Activated naive CD8-positive, alpha-beta T cell treated with anti-CD3 and anti-CD28 coated beads, Interleukin-2, amount 50 U/mL, for 24 hours (primary cell): ENCODE measurements at regions not wholly inside any gene's neighbourhood (a gene's known extent, or its start where the extent isn't known, plus 50 kb on each side); places are given as distances from the start of the nearest gene placed in this dataset.

ENCODE experiments used
- ATAC-seq: fragments of 150-1000 bp; cut with Tn5 transposase; one replicate; pipeline ENCODE4 v1.10.0; 2021
- DNase-seq: peaks from one replicate; pipeline ENCODE4 v3.0.0; 2021
- H3K27ac Mint-ChIP-seq: one replicate; pipeline ENCODE4 v1.8.0; 2021; ENCODE audit warnings: mild to moderate bottlenecking, mixed read lengths
- H3K27me3 Mint-ChIP-seq: one replicate; pipeline ENCODE4 v1.8.0; 2021; ENCODE audit warnings: mixed read lengths
- H3K36me3 Mint-ChIP-seq: one replicate; pipeline ENCODE4 v1.8.0; 2021; ENCODE audit warnings: low read depth, mixed read lengths
- H3K4me1 Mint-ChIP-seq: one replicate; pipeline ENCODE4 v1.8.0; 2021; ENCODE audit warnings: mixed read lengths
- H3K4me3 Mint-ChIP-seq: one replicate; pipeline ENCODE4 v1.8.0; 2021; ENCODE audit warnings: mild to moderate bottlenecking, moderate library complexity, mixed read lengths
- H3K9me3 Mint-ChIP-seq: one replicate; pipeline ENCODE4 v1.8.0; 2021; ENCODE audit warnings: mixed read lengths

DNA sequence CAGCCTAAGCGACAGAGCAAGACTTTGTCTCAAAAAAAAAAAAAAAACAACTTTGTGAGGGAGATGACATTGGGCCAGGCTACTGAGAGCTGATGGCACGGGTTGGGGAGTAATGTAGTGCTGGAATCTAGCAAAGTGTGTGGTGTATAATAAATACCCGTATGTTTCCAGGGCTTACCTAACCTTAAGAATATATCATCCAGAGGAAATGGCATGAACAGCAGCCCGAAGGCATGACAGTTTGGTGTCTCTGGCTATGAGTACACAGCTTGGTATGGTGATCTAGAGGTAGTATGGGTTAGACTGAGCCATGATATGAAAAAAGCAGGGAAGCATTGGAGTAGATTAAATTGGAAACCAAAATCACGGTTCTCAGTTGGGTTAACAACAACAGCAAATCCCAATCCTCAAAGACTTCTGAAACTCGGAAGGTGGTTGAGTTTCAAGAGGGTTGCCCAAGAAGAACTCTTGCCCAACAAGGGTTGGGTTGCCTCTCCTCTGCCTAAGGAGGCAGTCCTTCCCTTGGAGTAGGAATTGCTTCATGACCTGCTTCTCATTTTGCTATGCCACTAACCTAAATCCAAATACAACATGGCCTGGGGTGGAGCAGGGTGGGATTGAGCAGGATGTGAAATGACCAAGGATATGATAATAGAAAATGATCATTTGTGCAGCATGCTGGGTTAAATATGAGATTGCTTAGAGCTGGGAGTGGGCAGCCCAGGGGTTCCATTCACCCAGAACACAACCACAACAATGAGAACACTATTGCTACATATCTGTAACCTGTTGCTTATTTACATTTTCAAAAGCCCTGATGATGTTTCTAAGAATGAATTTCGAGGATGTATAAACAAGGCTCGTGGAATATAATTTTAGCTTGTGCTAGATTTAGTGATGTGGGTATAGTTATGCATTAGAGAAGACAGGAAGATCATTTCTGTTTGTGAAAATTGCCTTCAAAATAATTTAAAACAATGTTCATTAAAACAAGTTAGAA, 64.6 kb upstream of the ZFR start:
- DNase-seq (no peak), ATAC-seq (no peak)
- H3K4me1 Mint-ChIP-seq: peaks cover 8% of the 10 kb centered on the region
- no peak overlapping the region for H3K27ac Mint-ChIP-seq
- H3K9me3 Mint-ChIP-seq: no peaks in the 10 kb centered on the region
- H3K4me3 Mint-ChIP-seq: no peak overlapping the region
- H3K27me3 Mint-ChIP-seq: peaks cover 13% of the 10 kb centered on the region
- H3K36me3 Mint-ChIP-seq: no peaks in the 10 kb centered on the region

DNA sequence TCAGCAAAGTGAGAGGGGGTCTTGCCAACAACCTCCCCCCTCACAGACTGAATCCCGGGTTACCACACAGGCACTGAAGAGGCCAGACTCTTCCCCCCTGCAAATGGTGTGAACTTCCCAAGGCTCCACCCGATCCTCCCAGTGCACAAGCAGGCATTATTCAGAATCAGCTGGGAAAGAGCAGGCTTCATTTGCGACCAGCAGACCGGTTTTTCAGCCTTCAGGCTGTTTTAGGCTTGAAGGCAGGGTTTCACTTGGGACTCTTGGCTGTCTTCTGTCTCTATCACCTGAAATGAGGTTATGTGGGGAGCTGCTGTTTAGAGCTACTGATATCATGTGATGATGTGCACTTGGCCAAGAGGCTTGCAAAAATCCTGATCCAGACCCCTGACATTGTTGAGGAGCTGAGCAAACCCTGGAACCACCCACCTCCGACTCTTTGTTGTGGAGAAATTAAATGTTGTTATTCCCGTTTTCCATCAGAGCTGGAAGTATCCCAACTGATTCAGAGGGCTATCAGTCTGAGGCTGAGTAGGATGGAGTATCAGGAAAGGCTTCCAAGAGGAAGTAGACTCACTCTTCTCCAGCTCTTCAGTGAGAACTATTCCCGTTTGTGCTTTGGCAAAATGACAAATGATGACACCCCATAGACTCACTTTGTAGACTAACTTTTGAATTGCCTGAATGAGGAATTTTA, 63.3 kb upstream of the ZFR start:
- H3K9me3 Mint-ChIP-seq: no peaks in the 10 kb centered on the region
- no peak overlapping the region for H3K4me3 Mint-ChIP-seq
- H3K36me3 Mint-ChIP-seq: no peaks in the 10 kb centered on the region
- no peak overlapping the region for H3K27ac Mint-ChIP-seq
- no peak for ATAC-seq
- DNase-seq: no peak
- H3K4me1 Mint-ChIP-seq: peaks cover 8% of the 10 kb centered on the region
- peaks cover 15% of the 10 kb centered on the region for H3K27me3 Mint-ChIP-seq

DNA sequence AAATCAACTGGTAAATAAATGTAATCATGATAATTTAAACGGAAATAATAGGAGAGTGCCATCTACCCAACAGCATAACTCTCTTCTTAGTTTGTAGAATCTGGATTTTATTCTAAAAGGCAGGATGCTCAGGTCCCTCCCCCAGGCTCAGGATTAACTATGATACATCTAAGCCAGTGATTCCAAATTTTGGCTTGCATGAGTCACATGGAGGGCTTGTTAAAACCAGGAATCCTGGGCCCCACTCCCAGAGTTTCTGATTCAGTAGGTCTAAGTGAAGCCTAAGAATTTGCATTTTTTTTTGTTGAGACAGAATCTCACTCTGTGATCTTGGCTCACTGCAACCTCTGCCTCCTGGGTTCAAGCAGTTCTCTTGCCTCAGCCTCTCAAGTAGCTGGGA, 62.3 kb upstream of the ZFR start:
- Mint-ChIP-seq H3K9me3 (no peaks in the 10 kb centered on the region), H3K27me3 (peaks cover 15% of the 10 kb centered on the region), H3K4me1 (peaks cover 8% of the 10 kb centered on the region), H3K27ac (no peak overlapping the region), H3K4me3 (no peak overlapping the region), H3K36me3 (no peaks in the 10 kb centered on the region)
- DNase-seq (no peak), ATAC-seq (no peak)

DNA sequence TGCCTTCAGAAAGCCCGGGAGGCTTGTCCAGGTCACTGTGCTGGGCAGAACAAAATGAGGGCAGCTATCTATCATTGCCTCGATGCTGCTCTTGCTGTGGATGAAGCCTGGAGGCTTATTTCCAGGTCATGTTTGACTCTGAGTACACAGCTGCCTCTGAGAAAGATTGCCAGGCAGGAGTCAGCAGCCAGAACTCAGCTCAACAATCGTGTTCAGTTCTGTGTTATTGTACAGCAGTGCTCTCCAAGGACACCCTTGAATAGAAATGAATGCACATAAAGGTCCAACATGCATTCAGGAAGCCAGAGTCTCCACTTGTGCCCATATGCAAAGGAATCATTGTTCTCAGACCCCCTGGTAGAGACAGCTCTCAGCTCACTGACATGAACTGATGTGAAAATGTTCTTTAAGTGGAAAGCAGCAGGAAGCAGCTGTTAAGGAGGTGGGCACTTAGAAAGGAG, 61.7 kb upstream of the ZFR start:
- Mint-ChIP-seq H3K4me3 (no peak overlapping the region), H3K27ac (no peak overlapping the region), H3K9me3 (no peaks in the 10 kb centered on the region), H3K36me3 (no peaks in the 10 kb centered on the region), H3K27me3 (peaks cover 15% of the 10 kb centered on the region), H3K4me1 (peaks cover 8% of the 10 kb centered on the region)
- DNase-seq (no peak), ATAC-seq (no peak)

DNA sequence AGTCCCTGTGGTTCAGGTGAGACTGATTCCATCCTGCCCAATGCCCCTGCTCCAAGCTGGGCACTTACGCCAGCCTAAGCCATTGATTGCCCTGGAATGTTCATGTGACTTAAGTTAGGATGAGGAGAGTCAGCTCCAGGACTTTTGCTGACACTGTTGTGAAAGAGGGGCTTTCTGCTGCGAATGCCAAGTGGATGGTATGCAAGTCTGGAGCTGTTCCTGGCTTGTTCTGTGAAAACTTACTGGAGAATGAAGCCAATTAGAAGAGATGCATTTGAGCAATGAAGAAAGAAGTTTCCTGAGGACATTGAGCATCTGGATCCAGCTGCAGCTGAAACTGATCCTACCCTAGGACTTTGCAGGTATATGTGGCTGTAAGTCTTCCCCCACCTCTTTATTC, 61.2 kb upstream of the ZFR start:
- Mint-ChIP-seq H3K4me1 (peaks cover 8% of the 10 kb centered on the region), H3K9me3 (no peaks in the 10 kb centered on the region), H3K4me3 (no peak overlapping the region), H3K36me3 (no peaks in the 10 kb centered on the region), H3K27ac (no peak overlapping the region), H3K27me3 (peaks cover 15% of the 10 kb centered on the region)
- ATAC-seq: no peak
- DNase-seq: no peak

DNA sequence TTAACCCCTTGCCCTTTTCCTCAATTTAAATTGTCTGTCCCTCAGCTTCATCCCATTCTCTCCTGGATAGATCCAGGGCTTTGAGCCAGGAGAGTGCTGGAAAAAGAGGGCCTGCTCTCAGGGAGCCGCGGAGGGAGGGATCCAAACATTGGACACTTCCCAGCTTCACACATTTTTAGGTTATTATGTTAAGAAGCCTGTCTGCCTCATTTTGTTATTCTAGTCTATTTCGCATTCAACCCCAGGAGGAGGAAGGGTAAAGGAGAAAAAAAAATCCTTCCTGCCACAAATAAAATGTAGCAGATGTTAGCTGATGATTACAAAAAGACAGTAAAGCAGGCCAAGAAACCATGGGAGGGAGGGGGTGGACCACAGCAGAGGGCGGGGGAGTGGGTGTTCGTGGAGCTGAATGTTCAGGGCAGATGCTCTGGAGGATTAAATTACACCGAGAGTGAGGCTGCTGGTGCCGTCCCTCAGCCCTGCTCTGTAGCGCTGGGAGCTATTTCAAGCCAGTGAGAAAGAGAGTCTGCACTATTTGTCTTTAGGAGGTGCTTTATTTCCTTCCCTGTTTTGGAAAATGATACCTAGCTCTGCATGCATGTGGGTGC, 60.6 kb upstream of the ZFR start:
- Mint-ChIP-seq H3K36me3 (no peaks in the 10 kb centered on the region), H3K27ac (no peak overlapping the region), H3K9me3 (no peaks in the 10 kb centered on the region), H3K4me1 (peaks cover 8% of the 10 kb centered on the region), H3K27me3 (peaks cover 15% of the 10 kb centered on the region), H3K4me3 (no peak overlapping the region)
- ATAC-seq (no peak), DNase-seq (no peak)

DNA sequence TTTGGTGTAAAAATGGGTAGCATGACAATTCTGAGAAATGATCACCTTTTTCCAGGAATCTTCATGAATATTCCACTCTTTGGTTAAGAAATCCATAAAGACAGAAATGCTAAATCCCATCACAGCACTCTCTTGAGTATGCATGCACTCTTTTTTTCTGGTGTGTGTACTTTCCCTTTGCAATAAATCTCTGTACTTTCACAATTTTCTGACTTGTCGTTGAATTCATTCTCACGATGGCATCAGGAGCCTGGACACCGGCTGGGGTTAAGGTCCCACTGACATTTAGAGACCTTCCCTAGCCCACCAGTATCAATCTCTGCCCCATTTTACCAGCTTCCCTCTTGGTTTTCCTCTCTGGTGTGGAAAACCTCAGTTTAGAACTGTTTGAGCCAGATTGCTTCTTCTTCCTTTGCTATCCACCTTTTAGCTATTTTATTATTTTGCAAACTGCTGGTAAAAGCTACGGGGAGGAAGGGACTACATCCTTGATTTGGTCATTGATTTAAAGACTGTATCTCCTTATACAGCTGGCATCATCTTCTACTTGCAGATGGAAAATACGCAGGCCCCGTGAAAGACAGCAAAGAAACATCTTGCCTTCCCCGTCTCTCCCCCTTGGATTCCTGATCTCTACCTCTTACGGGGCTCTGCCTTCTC, 59.9 kb upstream of the ZFR start:
- DNase-seq: no peak

DNA sequence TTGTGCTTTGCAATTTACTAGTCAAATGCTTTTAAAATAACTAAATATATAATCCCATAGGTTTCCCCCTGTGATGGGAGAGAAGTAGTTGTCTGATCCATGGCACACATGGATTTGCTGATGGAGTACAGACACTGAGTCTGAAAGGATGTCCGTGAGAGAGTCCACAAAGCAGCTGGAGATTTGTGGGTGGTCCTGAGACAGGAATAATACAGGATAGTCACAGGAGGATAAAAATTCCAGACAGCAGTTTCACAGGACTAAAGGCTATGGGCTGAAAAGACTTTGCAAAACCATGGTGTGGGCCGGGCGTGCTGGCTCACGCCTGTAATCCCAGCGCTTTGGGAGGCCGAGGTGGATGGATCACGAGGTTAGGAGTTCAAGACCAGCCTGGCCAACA, 58.7 kb upstream of the ZFR start:
- Mint-ChIP-seq H3K27ac (no peak overlapping the region), H3K4me3 (no peak overlapping the region), H3K9me3 (no peaks in the 10 kb centered on the region), H3K36me3 (no peaks in the 10 kb centered on the region), H3K27me3 (peaks cover 15% of the 10 kb centered on the region), H3K4me1 (peaks cover 19% of the 10 kb centered on the region)
- DNase-seq: no peak
- no peak for ATAC-seq

More for the DNA sequence above, 59.9 kb upstream of the ZFR start:
- H3K27me3 Mint-ChIP-seq: peaks cover 15% of the 10 kb centered on the region
- H3K36me3 Mint-ChIP-seq: no peaks in the 10 kb centered on the region
- no peaks in the 10 kb centered on the region for H3K9me3 Mint-ChIP-seq
- peaks cover 12% of the 10 kb centered on the region for H3K4me1 Mint-ChIP-seq
- H3K27ac Mint-ChIP-seq: no peak overlapping the region
- H3K4me3 Mint-ChIP-seq: no peak overlapping the region
- ATAC-seq: no peak

DNA sequence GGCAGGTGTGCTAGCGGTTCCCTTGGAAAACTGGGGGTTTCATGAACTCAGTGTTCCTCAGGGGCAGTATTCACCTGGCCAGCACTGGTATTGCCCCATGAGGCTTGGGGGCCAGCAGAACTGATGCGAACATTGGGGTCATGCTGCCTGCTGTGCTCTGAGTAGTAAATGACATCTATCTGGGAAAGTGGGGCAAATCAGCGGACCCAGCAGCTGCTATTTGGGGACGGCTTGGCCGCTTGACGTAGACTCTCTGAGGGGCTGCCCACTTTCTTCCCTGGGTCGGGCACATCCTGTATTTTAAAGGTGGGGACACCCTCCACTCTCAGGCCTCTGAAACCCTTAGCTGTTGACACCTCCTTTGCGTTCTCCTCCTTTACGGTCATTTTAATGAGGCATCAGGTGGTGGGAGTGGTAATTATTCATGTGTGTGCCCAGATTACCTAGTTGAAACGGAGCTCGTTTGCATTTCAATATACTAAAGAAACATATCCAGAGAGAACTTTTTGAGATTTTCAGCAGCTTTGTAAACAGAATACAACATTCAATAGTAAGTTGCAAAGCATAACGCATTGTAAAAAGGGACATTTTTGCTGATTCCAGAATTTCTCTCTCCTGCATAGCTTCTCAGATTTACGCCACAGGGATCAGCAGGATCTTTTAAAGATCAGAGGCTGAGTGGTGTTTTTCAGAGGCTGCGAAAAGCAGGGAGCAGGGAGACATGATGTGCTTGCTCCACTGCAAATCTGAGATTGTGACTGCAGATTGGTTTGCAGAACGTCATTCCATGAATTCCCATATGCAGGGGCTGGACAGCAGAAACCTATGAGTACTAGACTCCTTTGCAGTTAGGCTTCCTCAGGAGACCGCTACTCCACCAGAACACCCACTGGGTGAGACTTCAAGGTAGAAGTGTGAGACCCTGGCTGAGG, 56.8 kb upstream of the ZFR start:
- peaks cover 19% of the 10 kb centered on the region for H3K4me1 Mint-ChIP-seq
- H3K36me3 Mint-ChIP-seq: no peaks in the 10 kb centered on the region
- ATAC-seq (no peak), DNase-seq (no peak)
- H3K9me3 Mint-ChIP-seq: no peaks in the 10 kb centered on the region
- H3K27me3 Mint-ChIP-seq: peaks cover 15% of the 10 kb centered on the region
- H3K27ac Mint-ChIP-seq: peak overlapping the region; percentile 22
- H3K4me3 Mint-ChIP-seq: no peak overlapping the region

DNA sequence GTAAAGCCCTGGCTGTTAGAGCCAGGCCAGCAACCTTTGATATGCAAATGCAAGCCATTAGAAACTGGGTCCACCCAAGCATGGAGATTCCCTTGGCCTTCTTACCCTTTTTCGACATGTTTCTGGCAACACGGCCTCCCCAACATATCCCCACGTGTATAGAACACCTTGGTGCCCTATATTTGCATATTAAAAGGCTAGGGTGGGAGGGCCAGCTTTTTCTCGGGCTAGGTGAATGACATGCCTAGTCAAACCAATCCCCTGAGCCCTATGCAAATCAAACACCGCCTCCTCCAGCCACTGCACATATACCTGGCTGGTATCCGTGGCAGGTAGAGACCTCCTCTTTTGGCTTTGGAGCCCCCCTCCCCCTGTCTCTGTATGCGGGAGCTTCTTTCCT, 55.6 kb upstream of the ZFR start:
- ATAC-seq: no peak

DNA sequence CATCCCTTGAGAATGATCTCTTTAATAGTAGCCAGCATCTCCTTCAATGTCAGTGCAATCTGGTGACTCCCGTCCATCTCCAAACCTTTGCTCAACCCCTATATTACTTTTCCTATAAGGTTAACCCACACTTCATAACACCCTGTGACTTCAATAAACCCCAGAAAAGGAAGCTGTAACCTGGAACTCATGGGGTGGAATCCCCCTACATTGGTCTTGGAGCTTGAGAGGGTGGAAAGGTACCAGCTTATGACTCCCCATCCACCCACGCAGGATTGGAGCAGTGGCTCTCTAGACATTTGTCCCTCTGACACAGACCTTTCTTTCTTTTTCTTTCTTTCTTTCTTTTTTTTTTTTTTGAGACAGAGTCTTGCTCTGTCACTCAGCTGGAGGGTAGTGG, 54.7 kb upstream of the ZFR start:
- Mint-ChIP-seq H3K27me3 (peaks cover 2% of the 10 kb centered on the region), H3K36me3 (no peaks in the 10 kb centered on the region), H3K9me3 (no peaks in the 10 kb centered on the region), H3K27ac (peak overlapping the region; percentile 35), H3K4me1 (peaks cover 11% of the 10 kb centered on the region), H3K4me3 (no peak overlapping the region)
- peak; percentile 22 for DNase-seq
- ATAC-seq: peak; percentile 83

More for the DNA sequence above, 55.6 kb upstream of the ZFR start:
- Mint-ChIP-seq H3K9me3 (no peaks in the 10 kb centered on the region), H3K27me3 (peaks cover 10% of the 10 kb centered on the region), H3K4me3 (no peak overlapping the region), H3K27ac (no peak overlapping the region), H3K36me3 (no peaks in the 10 kb centered on the region), H3K4me1 (peaks cover 19% of the 10 kb centered on the region)
- no peak for DNase-seq

DNA sequence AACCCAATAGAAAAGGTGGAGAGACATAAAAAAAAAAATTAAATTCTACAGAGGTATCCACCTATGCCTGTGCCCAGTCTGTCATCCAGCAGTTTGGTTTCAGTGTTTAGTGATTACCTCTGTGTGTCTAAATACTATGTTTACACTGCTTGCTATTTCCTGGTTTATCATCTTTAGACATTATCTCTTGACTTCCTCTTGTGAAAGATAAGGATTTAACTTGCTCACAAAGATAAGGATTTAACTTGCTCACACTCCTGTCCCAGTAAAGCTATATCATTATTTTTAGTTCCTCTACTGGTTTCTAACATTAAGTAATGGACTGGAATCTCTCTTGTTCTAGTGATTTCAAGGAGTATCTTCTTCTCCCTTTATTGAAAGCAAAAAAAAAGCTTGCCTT, 53.9 kb upstream of the ZFR start:
- no peak for DNase-seq
- H3K27me3 Mint-ChIP-seq: peaks cover 2% of the 10 kb centered on the region
- no peak overlapping the region for H3K4me3 Mint-ChIP-seq
- ATAC-seq: no peak
- H3K27ac Mint-ChIP-seq: no peak overlapping the region
- peaks cover 11% of the 10 kb centered on the region for H3K4me1 Mint-ChIP-seq
- no peaks in the 10 kb centered on the region for H3K9me3 Mint-ChIP-seq
- H3K36me3 Mint-ChIP-seq: no peaks in the 10 kb centered on the region

DNA sequence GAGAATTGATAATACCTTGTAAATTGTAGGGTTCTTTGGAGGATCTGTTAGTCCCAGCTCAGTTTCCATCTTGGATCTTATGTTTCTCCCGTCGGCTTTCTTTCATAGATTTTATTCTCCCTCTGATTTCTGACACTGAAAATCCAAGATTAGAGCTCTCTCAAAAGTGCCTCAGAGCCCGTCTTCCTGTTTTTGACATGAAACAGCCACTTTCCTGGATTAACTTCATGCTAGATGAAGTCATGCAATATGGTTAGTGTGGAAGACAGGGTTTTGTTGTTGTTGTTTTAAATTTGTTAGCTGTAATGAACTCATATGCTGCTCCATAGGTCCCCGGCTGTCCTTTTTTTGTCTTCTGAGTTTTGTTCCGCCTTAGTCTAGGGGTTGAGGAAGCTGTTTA, 51.6 kb upstream of the ZFR start:
- Mint-ChIP-seq H3K4me1 (peaks cover 11% of the 10 kb centered on the region), H3K27ac (no peak overlapping the region), H3K27me3 (no peaks in the 10 kb centered on the region), H3K36me3 (no peaks in the 10 kb centered on the region), H3K9me3 (no peaks in the 10 kb centered on the region), H3K4me3 (no peak overlapping the region)
- no peak for ATAC-seq
- no peak for DNase-seq
